Skin of body (tissue), 1 donor: ENCODE measurements at regions not wholly inside any gene's neighbourhood (a gene's known extent, or its start where the extent isn't known, plus 50 kb on each side); places are given as distances from the start of the nearest gene placed in this dataset.
"Not testable (repeated sequence)": the region's sequence is repeated elsewhere in the genome, so short reads cannot be mapped to it uniquely, and the experiment has no call there.

Source experiments
- DNase-seq: peaks from one replicate; lab custom pipeline; 2025; lab: John Stamatoyannopoulos, UW

DNA sequence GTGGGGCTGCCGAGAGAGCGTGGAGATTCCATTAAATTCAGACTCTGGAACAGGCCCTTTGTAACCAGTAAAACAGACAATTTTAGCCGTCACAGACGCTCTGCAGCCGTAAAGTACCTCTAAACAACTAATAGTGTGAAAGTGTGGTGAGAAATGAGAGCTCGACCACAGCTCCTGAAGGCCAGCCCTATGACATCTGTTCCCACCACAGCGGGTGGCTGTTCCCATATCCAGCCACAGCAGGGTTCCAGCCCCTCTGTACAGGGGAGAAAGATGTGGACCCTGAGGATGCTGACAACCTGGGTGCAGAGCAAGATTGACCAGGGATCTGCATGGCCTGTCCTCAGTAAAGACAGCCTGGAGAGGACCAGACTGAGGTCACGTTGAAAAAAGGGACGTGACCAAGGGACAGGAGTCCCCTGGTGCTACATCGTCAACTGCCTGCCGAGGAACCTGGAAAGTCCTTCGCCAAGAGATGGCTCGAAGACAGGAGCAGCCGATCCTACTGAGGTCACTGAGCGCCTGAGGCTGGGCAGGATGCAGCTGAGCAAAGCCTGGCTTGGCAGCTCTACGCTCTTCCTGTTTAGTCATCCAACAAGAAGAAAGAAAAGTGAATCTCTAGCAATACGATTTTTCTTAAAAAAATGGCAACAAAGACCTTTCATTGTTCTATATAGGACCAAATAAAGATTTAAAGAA is 831.7 kb downstream of the RNF144A start:
- no peak for DNase-seq

DNA sequence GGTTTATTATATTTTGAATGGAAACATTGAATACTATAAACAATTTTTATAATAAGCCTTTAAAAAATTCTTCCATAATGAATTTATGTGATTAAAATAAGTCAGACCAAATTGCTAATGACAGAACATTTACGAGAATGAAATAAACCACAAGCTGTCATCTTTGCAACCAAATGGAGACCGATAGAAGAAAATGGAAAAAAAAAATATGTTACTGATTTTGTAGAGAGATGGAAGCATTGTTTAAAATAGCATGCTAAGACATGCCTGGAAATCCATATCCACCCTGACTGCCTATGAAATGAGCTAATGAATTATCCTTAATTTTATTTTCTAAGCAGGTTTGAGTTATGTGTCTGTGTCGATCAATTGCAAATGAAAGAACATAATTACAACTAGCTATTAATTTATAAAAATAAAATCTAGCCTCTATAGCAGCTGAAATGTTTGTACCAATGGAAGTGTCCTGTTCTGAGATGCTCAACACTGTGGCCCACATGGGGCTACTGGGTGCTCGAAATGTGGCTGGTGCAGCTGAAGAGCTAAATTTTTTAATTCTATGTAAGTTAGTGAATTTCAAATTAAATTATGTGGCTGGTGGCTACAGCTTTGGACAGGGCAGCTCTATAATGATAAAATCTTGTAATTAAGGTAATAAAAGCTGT is 832.8 kb downstream of the RNF144A start:
- DNase-seq = no peak

DNA sequence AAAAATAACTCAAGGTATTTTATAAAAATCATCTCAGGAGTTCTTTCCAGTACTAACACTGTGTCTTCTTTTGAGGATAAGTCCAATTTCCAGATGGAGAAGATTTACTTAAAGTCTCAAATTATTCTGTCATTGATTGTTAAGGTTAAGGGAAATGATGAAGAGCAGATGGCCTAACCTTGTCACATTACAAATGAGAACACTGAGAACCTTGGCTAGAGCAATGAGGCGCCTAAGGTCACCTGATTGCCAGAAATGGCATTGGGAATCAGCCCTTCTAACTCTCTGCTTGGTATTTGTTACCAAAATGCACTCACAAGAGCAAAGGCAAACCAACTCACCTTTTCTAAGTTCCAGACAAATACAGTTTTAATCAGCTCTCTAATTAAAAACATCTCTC is 835.1 kb downstream of the RNF144A start:
- no peak for DNase-seq

DNA sequence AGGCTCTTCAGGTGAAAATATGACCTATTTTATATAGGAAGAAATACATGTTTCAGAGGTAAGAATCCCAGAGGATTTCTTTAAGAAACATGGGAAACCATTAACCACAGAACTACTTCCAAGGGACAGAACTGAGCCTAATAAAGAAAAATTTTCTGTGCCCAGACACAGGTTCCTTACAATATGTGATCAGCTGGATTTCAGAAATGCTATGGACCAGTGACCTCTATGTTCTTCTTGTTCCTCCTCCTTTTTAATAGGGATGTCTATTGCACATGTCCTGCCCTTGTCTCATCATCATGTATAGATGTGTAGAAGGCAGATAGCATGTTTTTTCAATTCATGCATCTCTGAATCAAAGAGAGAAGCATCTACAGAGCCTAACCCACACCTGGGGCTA is 836.6 kb downstream of the RNF144A start:
- DNase-seq = no peak

DNA sequence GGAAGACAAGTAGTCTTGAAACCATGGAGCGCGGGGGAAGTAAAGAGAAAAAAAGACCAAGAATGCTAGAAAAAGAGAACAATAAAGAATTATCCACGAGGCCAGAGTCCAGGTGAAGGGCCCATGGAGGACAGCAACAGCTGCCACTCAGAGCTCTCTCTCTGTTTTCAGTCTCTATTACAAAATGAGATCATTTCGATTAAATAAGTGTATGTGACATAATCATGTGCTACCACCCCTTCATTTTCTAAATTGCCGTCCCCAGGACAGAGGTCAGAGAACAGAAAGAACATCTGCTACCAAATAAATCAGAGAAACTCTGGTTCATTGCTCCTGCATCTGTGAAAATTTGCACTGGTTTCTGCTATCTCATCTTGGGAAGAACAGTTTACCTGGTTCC is 838.7 kb downstream of the RNF144A start:
- no peak for DNase-seq

DNA sequence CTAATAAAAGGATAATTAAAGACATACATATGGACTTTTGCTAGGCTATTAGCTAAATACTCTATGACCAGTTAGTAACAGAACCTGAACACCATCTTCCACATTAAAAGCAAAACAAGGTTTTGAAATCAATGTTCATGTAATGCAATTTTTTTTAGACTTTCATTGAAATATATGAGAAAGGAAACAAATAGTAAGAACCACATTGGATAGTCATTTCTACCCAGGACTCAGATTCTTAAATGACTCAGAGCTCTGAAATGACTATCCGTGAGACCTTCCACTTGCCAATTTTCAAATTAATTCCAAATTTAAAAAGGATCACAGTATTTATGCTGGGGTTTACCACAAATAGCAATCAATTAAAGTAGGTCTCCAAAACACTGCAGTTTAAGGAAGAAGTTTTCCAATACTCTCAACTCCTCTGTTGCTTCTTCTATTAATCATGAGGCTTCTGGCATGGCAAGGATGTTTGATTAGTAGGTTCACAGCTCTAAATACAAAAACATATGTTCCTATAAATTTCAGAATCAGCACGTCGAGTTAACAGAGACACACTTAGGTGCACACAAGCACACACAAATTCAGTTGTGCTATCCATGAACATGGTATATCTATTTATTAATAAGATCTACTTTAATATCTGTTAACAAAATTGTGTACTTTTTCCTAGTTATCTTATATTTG is 841.0 kb downstream of the RNF144A start:
- DNase-seq = no peak

DNA sequence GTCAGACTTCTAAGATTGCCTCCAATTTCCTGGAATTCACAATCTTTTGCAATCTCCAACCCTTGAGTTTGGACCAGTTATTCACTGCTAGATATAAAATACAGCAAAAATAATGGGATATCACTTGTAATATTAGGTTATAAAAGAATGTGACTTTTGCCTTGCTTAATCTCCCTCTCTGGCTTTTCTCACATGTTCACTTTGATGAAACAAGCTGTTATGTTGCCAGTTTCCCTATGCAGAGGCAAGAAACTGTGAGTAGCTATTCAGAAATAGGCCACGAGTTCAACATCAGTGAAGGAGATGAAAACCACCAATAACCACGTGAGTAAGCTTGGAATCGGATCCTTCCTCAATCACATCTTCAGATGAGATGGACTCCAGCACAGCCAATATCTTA is 842.7 kb downstream of the RNF144A start:
- no peak for DNase-seq

DNA sequence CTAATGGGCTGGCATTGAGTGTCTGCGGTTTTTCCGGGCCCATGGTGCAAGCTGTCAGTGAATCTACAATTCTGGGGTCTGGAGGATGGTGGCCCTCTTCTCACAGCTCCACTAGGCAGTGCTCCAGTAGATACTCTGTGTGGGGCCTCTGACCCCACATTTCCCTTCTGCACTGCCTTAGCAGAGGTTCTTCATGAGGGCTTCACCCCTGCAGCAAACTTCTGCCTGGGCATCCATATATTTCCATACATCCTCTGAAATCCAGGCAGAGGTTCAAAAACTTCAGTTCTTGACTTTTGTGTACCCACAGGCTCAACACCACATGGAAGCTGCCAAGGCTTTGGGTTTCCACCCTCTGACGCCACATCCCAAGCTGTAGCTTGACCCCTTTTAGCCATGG is 846.2 kb downstream of the RNF144A start:
- not testable (repeated sequence) for DNase-seq

DNA sequence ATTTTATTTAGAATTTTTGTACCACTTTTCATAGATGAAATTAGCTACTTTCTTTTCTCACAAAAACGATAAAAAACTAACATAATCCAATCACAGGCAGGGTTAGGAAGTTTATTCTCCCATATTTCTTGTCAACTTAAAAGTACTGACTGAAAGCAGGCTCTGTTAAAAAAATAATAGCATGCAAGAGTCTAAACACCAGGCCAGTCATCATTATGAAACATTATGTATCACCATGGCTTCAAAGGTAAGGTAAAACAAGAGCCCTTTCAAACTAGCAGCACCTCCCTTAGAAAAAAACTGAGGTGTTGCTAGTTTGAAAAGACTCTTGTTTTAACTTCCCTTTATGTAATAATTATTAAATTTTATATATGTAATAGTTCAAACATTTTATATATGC is 848.0 kb downstream of the RNF144A start:
- DNase-seq = no peak

DNA sequence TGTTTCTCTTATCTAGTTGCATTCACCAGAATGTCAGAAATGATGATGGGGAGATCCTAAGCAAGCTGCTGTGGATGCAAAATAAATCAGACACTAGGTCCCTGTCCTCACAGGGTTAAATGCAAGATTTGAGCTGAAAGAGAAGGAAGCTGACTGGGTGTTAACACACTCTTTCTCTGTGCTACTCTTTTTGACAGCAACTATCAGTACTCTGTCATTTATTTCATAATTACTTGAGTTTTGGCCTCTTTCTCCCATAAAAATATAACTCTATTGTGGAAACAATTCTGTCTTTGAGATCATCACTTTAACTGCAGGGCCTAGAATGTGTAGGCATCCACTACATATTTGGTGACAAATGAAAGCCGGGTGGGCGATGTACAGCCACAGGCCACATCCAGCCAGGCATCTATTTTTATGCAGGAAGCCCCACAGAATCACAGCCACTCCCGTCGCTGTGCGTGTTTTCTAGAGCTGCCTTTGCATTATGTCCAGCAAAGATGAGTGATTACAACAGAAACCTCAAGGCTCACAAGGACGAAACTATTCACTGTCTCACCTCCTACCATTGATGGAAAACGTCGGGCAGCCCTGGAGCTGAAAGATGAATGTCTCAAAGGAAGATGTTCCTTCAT is 849.0 kb downstream of the RNF144A start:
- no peak for DNase-seq

DNA sequence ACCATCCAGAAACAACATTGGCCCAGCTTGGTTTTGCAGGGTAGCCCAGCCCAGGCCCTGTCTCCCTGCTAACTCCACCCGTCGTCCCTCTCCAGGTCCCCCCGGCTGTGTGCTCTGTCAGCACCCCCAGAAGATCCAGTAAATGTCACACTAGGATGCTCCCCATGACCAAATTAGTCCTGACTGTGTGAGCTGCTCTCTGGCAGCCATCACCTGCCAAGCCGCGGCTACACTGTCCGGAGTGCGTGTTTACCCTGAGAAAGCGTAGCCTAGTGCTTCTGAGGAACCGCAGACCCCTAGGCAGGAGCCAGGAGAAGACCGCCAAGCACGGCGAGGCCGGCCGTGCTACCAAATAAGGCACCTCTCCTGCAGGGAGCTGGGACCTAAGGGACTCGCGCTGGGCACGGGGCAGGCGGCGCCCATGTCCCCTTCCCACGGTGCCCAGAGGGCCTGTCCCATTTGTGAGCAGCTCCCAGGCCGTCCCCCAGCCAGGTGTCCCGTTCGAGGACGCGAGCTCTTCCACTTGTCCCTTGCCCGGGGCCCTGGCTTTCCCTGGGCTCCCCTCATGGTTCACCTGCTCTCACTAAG is 849.9 kb downstream of the RNF144A start:
- DNase-seq = no peak

DNA sequence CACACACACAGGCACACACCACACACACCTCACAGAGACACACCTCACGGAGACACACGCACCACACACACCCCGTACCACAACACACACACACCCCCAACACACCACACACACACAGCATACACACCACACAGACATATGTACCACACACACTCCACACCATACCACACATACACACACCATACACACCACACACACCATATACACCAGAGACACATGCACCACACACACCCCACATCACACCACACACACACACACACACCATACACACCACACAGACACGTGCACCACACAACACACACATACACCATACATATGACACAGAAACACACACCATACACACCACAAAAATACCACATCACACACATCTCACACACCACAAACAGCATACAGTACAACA is 850.7 kb downstream of the RNF144A start:
- no peak for DNase-seq

DNA sequence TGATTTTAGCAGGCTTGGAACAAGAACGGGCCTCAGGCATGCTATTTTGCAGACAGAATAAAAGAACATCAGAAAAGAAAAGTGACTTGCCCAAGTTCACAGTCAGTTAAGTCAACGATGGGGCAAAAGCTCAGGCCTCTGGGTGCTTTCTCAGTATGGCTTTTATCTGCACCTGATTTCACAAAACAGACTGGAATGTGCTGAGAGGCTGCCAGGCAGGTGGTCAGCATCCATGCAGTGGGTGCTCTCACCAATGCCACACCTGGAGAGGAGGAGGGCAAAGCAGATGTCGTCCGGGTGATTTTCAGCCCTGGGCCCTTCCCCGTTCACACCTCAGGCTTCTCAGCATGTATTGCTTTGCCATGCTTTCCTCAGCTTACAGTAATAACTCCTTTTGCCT is 854.6 kb downstream of the RNF144A start:
- no peak for DNase-seq

DNA sequence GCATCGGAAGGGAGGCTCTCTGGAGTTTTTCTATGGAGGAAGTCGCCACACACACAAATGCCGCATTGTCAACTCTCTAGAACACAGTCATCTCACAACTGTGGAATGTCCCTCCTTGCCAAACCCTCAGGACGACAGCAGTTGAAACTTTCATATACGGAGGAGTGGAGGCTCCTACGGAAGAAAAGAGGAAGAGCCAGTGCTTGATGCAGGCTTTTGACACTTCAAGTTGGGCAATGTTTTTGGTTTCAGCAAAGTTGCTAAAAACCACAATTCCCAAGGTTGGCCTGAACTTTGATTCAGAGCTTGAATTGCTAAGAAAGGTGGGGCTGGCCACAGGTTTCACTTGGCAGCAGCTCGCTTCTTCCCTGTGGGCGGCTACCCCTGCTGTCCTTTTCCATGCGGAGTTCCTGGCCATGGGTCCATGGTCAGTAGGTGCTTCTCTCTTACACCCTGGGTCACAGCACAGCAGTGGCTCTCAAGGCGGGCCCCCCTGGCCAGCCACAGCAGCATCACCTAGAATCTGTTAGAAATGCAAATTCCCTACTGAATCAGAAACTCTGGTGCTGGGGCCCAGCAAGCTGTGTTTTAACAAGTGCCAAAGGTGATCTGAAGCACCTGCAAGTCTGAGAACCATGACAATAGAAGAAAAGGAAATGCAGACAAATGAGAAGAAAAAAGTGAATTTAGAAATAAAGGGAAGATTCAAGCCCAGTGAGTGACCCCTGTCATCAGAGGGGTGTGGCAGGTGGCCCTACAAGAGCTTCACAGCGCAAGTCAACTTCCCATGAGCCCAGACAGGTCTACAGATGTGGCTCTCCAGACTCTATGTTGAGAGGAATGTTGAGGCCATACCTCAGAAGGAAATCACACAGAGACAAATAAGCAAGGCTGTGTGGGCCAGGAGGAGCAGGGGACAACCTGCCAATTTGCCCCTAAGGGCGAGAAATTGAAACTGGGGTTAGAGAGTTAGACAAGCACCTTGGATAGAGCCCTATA is 856.4 kb downstream of the RNF144A start:
- peak; percentile 30 for DNase-seq

DNA sequence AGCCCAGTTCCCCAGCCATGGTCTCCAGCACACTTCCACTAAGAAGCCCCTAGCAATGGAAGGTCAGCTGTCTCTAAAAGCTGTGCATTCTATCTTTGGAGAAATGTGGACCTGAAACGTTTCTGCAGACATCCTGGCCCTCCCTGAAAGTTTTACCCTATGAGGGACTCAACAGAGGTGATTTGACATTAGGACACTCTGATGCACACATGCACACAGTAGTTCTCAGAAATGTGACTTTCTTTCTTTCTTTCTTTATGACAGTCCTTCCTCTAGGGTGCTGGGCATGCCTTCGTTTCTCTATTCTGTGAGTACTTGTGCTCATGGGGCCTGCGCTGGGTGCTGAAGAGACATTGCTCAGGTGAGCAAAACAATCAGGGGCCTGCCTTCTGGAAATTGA is 857.3 kb downstream of the RNF144A start:
- DNase-seq = no peak

DNA sequence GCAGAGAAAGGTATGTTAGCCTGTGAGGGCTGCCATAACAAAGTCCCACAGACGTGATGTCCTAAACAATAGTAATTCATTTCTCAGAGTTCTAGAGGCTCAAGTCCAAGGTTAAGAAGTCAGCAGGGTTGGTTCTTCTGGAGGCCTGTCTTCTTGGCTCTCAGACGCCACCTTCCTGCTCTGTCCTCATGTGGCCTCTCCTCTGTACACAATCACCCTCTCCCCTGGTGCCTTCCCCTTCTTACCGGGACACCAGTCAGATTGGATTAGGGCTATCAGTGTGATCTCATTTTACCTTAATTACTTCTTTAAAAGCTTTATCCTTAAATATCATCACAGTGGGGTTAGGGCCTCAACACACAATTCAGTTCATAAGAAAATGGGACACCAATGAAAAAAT is 860.5 kb downstream of the RNF144A start:
- no peak for DNase-seq

DNA sequence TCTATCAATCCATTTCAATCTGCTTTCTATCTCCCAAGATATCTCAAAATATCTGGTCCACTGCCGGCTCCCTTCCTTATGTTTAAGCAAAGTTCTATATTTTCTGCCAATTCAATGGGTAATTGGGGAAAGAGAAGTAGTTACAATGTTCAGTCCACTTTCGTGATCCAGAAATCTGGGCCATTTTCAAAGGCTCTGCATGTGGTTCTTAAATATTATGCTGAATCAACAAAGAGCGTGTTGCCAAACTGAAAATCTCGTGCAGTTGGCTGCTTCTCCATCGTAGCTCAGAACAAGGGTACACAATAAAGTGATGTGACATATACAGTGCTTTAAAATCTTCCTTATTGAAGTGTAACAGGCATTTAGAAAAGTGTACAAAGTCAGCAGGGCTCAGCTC is 863.1 kb downstream of the RNF144A start:
- DNase-seq = no peak

DNA sequence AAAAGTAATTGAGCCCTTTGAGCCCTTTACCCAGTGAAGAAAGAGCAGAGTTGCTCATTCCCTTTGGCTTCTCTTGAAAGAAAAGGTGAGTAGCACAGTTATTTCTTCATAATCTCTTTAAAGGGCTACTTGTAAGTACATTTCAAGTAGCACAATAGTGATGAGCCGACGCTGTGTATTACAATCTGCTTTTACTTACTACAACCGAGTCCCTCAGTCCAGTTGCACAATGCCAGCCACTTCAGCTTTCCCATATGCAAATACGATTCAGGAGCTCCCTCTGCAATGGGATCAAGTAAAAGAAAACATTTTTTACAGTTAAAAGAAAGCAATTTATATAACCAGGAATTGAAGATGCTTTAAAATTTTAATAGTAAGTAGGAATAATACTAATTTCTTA is 868.5 kb downstream of the RNF144A start:
- DNase-seq = no peak

DNA sequence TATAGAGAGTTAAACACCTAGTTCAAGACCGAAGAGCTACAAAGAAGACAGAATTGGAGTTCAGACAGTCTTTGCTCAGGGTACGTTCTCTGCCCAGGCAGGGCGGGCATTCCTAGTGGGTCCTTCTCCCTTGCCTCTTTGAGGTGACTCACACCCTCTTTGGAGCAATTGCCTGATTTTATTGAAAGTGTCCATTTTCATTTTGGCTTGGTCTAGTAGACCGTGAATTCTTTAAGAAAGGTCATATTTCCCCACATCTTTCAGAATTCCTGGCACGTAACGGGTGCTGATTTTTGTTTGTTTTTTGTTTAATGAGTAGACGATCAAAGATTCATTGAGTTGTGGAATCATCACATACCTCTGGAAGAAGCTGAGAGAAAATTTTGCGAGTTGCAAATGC is 871.5 kb downstream of the RNF144A start:
- no peak for DNase-seq

DNA sequence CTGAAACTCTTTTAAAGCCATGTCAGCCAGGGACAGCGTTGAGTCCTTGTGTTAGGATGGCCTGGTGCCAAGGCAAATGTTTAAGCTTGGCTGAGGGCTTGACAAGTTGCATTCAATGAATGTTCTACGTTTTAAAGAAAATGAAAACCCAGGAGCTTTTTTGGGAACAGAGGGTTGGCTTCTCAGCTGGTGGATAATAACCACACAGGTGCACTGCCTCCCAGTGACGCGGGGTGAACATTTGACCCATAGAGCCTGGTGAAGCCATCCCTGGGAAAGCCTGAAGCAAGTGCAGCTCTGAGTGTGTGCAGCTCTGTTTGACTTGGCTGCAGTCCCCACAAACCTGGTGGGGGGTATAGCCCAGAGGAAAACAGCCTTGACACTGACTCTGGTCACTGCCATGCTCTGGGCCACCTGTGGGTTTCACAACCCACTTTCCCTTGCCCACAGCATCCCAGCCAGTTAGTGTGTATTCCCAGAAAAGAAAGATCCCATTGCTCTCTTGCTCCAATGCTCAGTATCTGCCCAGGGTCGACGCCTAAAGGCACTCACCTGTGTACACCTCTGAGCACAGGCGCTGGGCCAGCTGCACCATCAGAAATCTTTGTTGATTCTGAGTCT is 874.9 kb downstream of the RNF144A start:
- peak; percentile 22 for DNase-seq
